Upper lobe of left lung (tissue), 4 donors: ENCODE measurements at regions not wholly inside any gene's neighbourhood (a gene's known extent, or its start where the extent isn't known, plus 50 kb on each side); places are given as distances from the start of the nearest gene placed in this dataset.

Experiments used
- EP300 ChIP-seq, 4 donors: sonication (generic); formaldehyde crosslinking; IDR thresholded peaks; one replicate each; pipeline ENCODE4 v1.5.1; 2017; ENCODE audit warnings: antibody characterized with exemption in 4 of 4, control low read depth in 2 of 4
- POLR2A ChIP-seq, 4 donors: fragments of 450-650 bp; IDR thresholded peaks; one replicate each; pipeline ENCODE4 v1.5.1; 2016 to 2017; ENCODE audit warnings: antibody characterized with exemption in 4 of 4, mild to moderate bottlenecking in 2 of 4
- TF ChIP-seq, protein P1 (sequence below), 6 experiments: fragments of 450-650 bp in 4 of 6; fragments of 200-600 bp in 2 of 6; sonication (generic) in 2 of 6; IDR thresholded peaks; one replicate each; pipeline ENCODE4 v1.5.1; 2016 to 2019; ENCODE audit warnings: antibody characterized with exemption in 6 of 6

DNA sequence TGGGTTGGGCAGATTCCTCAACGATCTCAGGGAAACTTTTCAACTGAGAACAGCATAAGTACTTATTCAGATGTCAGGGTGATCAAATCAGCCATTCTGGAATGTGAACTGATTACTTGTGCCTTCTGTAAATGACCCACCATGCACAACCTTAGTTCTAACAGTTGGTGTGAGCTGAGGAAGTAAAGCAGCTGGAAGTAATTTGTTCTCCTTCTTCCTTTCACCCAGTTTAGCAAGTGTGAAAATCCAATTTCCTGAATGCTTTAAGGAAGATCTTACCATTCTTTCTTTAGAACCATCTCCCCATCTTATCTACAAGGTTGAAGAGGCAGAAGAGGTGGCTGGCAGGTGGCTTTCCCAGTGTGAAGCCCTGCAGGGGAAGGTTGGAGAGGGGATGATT lies 781.6 kb downstream of the ETS1 start:
- TF ChIP-seq, protein P1, sequence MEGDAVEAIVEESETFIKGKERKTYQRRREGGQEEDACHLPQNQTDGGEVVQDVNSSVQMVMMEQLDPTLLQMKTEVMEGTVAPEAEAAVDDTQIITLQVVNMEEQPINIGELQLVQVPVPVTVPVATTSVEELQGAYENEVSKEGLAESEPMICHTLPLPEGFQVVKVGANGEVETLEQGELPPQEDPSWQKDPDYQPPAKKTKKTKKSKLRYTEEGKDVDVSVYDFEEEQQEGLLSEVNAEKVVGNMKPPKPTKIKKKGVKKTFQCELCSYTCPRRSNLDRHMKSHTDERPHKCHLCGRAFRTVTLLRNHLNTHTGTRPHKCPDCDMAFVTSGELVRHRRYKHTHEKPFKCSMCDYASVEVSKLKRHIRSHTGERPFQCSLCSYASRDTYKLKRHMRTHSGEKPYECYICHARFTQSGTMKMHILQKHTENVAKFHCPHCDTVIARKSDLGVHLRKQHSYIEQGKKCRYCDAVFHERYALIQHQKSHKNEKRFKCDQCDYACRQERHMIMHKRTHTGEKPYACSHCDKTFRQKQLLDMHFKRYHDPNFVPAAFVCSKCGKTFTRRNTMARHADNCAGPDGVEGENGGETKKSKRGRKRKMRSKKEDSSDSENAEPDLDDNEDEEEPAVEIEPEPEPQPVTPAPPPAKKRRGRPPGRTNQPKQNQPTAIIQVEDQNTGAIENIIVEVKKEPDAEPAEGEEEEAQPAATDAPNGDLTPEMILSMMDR (IDR thresholded peaks at IDR 0.05): no peak
- TF ChIP-seq POLR2A (IDR thresholded peaks at IDR 0.05) (no peak), EP300 (IDR thresholded peaks at IDR 0.05) (no peak)
